DMS 273 treated with DMSO at 0.1 percent for 48 hours (cell line): ENCODE measurements at regions not wholly inside any gene's neighbourhood (a gene's known extent, or its start where the extent isn't known, plus 50 kb on each side); places are given as distances from the start of the nearest gene placed in this dataset.
A peak's percentile ranks its signal among the peaks of the same experiment; 100 is the strongest.
"Not testable (repeated sequence)": the region's sequence is repeated elsewhere in the genome, so short reads cannot be mapped to it uniquely, and the experiment has no call there.

Experiments
- DNase-seq: peaks from one replicate; lab custom pipeline; 2025; lab: John Stamatoyannopoulos, UW

DNA sequence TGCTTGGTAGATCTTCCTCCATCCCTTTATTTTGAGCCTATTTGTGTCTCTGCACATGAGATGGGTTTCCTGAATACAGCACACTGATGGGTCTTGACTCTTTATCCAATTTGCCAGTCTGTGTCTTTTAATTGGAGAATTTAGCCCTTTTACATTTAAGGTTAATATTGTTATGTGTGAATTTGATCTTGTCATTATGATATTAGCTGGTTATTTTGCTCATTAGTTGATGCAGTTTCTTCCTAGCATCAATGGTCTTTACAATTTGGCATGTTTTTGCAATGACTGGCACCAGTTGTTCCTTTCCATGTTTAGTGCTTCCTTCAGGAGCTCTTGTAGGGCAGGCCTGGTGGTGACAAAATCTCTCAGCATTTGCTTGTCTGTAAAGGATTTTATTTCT, 72.4 kb downstream of the HNRNPD start:
- not testable (repeated sequence) for DNase-seq

DNA sequence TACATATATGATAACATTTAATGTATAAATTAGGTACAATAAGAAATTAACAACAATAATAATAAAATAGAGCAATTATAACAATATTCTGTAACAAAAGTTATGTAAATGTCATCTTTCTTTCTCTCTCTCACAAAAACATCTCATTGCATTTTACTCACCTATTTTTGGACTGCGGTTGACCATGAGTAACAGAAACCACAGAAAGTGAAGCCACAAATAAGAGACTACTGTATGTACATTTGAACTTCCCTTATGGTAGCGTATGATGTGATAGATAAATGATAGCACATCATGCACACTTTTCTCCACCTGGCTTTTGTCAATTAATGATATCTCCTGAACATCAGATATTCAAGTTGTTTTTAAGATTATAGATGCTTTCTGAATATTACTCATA, 80.5 kb downstream of the HNRNPD start:
- no peak for DNase-seq

DNA sequence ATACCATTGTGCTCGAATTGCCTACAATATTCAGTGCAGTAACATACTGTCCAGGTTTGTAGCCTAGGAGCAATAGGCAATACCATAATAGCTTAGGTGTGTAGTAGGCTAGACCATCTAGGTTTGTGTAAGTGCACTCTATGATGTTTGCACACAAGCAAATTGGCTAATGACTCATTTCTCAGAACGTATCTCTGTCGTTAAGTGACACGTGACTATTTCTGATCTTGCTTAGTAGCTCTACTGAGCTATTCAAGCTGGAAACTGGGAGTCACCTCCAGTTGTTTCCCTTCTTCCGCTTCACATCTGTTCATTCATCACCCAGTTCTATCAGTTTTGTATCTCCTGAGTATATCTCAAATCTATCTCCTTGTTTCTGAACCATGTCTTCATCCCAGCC, 86.1 kb downstream of the HNRNPD start:
- no peak for DNase-seq

DNA sequence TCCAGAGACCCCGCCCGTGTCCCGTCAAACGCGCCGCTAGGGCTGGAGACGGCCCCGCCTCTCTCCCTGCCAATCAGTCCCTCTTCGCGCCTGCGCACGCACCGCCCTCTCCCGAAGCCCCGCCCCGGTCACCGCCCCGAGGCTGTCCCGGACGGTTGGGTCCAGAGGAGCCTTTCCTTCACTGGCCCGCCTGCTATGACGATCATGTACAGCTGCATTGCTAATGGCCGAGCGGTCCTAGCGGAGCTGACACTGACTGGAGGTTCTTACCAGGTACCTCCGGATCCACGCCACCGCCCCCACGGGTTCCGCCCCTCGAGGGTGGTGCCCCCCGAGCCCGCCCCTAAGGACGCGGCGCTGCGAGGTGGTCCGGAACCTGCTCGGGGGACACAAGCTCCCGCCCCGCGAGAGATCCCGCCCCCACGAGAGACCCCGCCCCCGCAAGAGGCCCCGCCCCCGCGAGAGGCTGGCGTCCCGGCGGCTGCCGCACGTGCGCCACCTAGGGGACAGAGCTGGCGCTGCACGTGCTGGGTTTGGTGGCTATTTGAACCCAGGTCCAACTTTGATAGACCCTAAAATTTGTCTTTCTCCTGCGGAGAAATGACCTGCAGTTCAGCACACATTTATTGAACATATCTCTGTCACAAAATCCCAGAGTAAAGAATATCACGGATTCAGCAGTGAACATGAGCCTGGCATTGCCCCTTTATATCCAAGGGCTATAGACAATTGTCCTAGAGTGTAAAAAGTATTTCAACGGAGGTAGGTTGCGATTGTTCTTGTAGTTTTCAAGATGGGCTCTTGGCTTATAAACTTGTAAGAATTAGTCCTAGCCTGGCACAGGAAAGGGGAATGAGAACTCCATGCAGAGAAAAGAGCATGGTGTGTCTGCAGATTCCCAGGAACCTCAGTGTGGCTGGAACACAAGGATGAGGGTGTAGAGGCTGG, 88.7 kb downstream of the HNRNPD start:
- peak; percentile 92 for DNase-seq

DNA sequence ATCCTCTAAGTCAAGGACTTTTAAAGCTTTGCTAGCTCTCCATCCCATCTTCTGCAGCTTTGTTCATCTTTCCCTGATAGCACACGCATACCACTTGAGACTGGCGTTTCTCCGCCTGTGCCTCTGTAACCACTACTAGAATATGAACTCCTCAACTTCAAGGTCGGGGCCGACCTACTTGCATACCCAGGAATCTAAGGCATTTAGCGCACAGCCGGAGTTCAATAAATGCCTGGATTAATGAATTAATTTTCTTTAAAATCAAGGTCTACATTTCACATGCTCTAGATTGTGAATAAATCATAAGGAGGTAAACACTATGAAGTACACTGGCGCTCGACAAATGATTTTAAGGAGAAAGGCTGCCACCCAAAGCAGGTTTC, 89.3 kb downstream of the HNRNPD start:
- no peak for DNase-seq

DNA sequence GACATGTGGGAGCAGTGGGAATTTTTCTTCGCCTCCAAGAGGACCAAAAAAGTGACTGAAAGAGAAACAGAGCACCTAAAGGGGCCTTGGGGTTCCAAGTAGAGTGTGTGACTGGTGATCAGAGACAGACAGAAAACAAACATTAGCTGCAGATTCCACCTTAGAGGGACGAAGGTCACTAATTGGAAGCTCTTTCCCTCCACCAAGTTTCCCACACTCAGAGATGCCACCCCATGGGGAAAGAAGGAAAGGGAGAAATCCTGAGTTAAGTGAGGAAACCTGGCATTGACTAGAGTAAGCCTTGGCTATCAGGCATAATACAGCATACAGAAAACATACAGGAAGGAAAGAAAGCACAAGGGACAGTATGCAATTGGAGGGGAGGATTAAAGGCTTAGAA, 90.9 kb downstream of the HNRNPD start:
- no peak for DNase-seq

DNA sequence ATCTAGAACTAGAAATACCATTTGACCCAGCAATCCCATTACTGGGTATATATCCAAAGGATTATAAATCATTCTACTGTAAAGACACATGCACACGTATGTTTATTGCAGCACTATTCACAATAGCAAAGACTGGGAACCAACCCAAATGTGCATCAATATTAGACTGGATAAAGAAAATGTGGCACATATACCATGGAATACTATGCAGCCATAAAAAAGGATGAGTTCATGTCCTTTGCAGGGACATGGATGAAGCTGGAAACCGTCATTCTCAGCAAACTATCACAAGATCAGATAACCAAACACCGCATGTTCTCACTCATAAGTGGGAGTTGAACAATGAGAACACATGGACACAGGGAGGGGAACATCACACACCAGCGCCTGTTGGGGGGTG, 94.2 kb downstream of the HNRNPD start:
- not testable (repeated sequence) for DNase-seq

DNA sequence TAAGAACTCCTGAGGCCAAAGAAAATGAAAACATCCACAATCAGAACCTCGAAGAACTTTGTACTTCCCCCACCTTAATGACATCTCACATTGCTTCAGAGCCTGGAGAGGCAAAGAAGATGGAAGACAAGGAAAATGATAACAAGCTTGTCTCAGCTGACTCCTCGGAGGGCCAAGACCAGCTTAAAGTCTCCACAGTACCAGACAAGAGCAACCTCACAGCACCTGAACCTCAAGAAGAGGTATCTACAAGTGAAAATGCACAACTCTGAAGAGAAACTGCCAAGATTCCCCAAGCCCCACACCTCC, 97.5 kb downstream of the HNRNPD start:
- no peak for DNase-seq

DNA sequence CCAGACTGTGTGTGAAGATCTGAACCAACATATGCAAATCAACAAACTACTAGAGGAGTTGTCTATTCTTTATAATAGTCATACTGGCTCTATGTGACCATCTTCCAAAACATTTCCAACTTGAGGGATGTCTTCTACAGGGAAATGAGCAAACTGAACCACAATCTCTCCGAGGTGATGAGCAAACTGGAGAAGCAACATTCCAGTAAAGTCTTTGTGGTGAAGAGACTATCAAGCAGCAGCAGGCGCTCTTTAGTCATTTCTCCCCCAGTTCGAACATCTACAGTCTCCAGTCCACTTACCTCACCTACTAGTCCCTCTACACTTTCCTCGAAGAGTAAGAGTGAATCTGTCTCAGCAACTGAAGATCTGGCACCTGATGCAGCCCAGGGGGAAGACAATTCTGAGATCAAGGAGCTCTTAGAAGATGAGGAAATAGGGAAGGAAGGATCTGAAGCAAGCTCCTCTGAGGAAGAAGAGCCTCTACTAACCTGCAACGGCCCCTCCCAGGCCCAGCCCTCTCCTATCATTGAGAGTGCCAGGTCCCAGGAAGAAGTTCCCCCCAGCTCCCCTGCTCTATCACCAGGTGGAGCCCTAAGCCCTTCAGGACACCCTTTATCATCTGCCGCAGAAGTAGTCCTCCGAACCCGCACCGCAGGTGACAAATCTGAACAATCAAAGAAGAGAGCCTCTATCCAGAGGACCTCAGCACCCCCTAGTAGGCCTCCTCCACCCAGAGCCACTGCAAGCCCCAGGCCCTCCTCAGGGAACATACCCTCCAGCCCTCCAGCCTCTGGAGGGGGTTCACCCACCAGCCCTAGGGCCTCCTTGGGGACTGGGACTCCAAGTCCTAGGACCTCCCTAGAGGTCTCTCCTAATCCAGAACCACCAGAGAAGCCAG, 98.1 kb downstream of the HNRNPD start:
- no peak for DNase-seq

DNA sequence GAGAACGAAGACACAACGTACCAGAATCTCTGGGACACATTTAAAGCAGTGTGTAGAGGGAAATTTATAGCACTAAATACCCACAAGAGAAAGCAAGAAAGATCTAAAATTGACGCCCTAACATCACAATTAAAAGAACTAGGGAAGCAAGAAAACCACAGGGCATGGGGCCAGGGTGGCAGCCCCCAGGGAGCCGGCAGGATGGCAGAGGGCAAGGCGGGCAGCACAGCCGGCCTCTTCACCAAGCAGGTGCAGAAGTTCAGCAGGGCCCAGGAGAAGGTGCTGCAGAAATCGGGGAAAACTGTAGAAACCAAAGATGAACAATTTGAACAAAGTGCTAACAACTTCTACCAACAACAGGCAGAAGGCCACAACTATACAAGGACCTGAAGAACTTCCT, 99.1 kb downstream of the HNRNPD start:
- DNase-seq, result not testable (repeated sequence)

DNA sequence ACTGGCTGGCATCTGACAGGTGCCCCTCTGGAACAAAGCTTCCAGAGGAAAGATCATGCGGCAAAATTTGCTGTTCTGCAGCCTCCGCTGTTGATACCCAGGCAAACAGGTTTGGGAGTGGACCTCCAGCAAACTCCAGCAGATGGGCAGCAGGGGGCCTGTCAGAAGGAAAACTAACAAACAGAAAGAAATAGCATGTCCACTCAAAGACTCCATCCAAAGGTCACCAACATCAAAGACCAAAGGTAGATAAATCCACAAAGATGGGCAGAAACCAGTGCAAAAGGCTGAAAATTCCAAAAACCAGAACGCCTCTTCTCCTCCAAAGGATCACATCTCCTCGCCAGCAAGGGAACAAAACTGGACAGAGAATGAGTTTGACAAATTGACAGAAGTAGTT, 101.3 kb downstream of the HNRNPD start:
- DNase-seq, result not testable (repeated sequence)

DNA sequence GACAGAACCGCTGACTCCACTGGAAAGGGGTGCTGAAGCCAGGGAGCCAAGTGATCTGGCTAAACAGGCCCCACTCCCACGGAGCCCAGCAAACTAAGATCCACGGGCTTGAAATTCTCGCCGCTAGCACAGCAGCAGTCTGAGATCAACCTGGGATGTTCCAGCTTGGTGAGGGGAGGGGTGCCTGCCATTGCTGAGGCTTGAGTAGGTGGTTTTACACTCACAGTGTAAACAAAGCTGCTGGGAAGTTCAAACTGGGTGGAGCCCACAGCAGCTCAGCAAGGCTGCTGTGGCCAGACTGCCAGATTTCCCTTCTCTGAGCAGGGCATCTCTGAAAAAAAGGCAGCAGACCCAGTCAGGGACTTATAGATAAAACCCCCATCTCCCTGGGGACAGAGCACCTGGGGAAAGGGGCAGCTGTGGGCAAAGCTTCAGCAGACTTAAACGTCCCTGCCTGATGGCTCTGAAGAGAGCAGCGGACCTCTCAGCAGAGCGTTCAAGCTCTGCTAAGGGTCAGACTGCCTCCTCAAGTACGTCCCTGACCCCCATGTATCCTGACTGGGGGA, 101.8 kb downstream of the HNRNPD start:
- DNase-seq, result not testable (repeated sequence)

DNA sequence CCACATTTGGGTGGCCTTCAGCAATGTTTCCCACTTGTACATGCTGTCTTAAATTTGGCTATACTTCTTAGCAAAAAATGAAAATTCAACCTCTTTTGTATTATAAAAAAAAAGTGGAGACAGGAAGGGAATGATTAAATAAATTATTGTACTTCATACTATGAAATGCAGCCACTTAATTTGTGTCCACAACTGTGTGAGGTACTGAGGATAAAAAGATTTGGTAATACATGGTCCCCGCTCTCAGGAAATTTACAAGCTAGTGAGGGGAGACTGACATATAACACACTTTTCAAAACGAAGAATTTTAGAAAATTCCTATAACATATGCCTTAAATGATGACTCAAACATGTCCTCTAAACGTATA, 105.0 kb downstream of the HNRNPD start:
- DNase-seq, result no peak

DNA sequence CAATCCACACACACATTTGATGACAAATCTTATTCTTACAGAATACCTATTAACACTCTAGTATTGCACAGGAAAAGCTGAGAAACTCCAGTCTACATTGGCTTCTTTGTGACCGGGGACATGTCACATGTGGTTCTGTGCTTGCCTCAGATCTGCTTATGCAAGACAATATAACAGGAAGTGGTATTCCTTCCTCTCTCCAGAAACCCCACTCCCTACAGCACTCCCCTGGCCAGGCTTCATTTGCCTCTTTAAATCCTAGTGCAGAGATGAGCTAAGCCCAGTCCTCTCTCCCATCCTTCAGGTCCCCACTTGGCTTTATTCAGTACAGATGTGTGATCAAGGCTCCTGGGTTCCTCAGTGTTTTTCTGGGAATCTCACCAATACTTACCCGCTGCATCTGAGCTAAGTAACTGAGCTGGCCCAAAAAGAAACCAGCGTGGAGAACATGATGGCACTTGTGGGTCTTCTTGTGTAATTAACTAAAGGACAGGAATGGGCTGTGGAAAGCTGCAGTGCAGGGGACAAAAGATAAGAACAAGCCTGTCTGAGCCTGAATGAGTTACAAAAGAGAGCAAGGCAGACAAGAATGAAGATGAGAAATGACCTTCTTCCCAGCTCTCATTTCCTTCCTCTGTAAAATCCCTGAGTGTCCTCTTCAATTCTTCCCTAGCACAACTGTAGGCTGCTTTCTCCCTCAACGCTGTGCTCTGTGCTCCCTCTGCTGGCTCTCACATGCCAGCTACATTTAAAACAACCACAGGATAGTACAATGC, 105.6 kb downstream of the HNRNPD start:
- DNase-seq, result peak; percentile 3

DNA sequence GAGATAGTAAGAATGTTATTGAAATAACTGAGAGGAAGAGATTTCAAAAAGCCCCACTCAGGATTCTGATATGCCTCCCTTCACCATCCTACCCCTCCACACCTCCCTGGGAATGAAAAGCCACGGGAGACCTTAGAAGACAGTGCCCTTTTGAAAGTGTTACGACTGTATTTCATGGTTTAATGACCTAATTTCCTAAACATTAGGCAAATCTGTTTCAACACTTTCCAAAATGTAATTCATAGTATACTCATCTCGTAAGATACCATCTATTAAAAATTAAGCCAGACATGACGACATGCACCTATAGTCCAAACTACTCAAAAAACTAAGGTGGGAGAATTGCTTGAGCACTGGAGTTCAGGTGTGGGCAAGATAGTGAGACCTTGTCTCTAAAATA, 106.3 kb downstream of the HNRNPD start:
- no peak for DNase-seq

DNA sequence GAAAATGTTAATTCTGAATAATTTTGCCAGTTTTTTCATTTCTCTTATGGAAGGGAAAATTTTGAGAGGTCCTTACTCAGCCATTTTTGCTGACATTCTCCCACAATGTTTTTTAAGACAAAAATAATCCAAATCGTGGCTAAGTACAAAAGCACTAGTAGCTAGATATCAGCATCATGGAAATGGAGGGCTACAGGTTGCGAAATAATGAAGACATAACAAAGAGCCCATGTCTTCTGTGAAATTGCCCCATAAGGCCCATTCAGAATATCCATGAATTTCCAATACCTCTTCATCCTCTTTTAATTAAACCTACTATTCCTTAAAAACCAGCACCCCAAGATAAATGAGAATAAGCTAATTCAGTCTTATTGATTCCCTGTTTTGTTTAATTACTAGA, 107.4 kb downstream of the HNRNPD start:
- no peak for DNase-seq

DNA sequence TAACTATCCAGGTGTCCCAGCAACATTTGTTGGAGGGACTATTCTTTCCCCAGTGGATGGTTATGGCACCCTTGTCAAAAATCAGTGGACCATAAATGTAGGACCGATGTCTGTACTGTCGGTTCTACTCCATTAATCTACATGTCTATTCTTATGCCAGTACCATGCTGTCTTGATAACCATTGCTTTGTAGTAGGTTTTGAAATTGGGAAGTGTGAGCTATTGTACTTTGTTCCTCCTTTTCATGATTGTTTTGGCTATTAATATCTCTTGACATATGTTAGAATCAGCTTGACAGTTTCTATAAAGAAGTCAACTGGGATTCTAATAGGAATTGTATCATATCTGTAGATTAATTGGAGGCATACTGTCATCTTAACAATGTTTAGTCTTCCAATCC, 112.7 kb downstream of the HNRNPD start:
- DNase-seq, result no peak

DNA sequence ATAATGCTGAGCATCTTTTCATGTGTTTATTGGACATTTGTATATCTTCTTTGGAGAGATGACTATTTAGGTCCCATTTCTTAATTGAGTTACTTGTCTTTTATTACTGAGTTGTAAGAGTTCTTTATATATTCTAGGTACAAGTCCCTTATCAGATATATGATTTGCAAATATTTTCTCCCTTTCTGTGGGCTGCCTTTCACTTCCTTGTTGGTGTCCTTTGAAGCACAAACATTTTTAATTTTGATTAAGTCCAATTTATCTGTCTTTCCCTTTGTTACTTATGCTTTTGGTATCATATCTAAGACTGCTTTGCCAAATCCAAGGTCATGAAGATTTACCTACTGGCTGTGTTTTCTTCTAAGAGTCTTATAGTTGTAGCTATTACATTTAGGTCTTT, 113.2 kb downstream of the HNRNPD start:
- no peak for DNase-seq

DNA sequence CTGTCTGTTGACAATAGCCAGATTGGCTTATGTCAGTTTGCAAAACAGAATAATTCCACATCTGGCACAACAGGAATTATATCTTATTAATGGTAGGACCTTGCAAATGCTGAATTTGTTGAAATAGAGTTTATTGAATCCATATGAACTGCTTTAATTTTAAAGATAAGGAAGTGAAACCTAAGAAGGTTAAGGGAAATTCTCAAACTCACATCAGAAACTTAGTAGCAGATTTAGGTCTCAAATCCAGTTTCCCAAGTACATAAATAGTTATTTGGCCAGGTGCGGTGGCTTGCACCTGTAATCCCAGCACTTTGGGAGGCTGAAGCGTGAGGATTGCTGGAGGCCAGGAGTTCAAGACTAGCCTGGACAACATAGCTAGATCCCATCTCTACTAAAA, 117.1 kb downstream of the HNRNPD start:
- DNase-seq, result no peak

DNA sequence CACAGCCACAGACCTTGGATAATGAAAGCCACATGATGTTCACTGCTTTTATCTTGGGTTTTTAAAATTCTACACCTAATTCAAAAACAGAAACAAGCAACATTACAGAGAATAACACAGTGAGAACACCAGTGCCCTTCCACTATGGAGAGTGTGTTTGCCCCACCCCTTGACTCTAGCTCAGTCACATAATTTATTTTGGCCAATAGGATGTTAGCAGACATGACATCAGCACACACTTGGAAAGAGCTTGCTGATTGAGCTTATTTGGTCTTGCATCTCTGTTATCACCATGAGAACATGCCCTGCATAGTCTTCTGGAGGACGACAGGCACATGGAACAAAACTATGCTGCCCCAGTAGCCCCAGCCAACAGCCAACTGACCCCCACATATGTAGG, 118.1 kb downstream of the HNRNPD start:
- DNase-seq, result no peak

DNA sequence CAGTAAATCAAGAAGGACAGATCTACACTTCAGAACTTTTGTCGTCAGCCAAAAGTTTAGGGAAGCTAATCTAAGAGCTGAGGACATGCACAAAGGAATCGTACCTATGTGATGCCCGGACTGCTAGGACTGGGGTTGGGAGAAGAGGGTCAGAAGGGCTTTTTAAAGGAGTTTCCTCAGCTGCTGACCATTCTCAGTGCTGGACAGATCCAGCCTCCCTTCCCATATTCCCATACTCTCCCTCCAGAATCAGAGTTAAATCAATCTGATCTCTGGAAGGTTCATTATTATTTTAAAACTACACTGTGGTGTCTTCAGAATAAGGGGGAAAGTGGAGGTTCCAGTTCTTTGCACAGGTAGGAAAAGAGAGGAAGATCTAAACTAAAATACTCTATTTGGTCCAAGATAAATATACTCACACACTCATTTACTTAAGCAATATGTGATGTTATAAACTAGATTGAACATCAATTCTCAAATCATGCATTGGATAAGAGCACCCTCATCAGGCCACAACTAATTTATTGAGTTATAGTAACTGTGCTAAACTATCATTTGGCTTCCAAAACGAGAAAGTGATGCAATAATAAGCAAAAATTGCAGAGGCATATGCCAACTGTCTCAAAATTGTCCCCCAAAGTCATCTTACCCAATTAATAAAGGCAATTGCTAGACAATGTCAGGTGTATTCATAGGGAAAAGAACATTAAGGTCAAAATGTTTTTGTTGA, 124.7 kb downstream of the HNRNPD start:
- no peak for DNase-seq
